ENCODE measurements at regions not wholly inside any gene's neighbourhood (a gene's known extent, or its start where the extent isn't known, plus 50 kb on each side); places are given as distances from the start of the nearest gene placed in this dataset.

- TF ChIP-seq CTCF (IDR thresholded peaks at IDR 0.05; ENCODE audit: low read depth, low read length, poor library complexity, severe bottlenecking) (no peak), EZH2phosphoT487 (IDR thresholded peaks at IDR 0.05; ENCODE audit: borderline replicate concordance, low read length) (no peak)
These were observed 377.4 kb downstream of the RPRM start for GRCh38 chr2:153101187-153101586.

Data from DOHH2 (cell line).